ENCODE measurements at regions not wholly inside any gene's neighbourhood (a gene's known extent, or its start where the extent isn't known, plus 50 kb on each side); places are given as distances from the start of the nearest gene placed in this dataset.

- TF ChIP-seq SIN3A (IDR thresholded peaks at IDR 0.05; ENCODE audit: borderline replicate concordance, insufficient read depth, low read length) (no peak), TAF1 (IDR thresholded peaks at IDR 0.05; ENCODE audit: borderline replicate concordance, insufficient read depth, low read length) (no peak)
- TF ChIP-seq, protein P1, sequence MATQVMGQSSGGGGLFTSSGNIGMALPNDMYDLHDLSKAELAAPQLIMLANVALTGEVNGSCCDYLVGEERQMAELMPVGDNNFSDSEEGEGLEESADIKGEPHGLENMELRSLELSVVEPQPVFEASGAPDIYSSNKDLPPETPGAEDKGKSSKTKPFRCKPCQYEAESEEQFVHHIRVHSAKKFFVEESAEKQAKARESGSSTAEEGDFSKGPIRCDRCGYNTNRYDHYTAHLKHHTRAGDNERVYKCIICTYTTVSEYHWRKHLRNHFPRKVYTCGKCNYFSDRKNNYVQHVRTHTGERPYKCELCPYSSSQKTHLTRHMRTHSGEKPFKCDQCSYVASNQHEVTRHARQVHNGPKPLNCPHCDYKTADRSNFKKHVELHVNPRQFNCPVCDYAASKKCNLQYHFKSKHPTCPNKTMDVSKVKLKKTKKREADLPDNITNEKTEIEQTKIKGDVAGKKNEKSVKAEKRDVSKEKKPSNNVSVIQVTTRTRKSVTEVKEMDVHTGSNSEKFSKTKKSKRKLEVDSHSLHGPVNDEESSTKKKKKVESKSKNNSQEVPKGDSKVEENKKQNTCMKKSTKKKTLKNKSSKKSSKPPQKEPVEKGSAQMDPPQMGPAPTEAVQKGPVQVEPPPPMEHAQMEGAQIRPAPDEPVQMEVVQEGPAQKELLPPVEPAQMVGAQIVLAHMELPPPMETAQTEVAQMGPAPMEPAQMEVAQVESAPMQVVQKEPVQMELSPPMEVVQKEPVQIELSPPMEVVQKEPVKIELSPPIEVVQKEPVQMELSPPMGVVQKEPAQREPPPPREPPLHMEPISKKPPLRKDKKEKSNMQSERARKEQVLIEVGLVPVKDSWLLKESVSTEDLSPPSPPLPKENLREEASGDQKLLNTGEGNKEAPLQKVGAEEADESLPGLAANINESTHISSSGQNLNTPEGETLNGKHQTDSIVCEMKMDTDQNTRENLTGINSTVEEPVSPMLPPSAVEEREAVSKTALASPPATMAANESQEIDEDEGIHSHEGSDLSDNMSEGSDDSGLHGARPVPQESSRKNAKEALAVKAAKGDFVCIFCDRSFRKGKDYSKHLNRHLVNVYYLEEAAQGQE (IDR thresholded peaks at IDR 0.05; ENCODE audit: insufficient read depth in 1 of 2, low read depth in 2 of 2, low read length in 2 of 2) = no peak
These were observed 614.0 kb upstream of the AUTS2 start for GRCh38 chr7:68984306-68984705.

GRCh38 chr7:68994841-68995240 is 603.4 kb upstream of the AUTS2 start:
- TF ChIP-seq FOXP2 (optimal IDR thresholded peaks at IDR 0.05; ENCODE audit: borderline replicate concordance, extremely low read depth, extremely low read length, insufficient read depth) = no peak
- TF ChIP-seq POLR2AphosphoS5 (IDR thresholded peaks at IDR 0.05; ENCODE audit: low read depth, low read length) = no peak
- TF ChIP-seq, protein P1 (IDR thresholded peaks at IDR 0.05; ENCODE audit: insufficient read depth in 1 of 2, low read depth in 2 of 2, low read length in 2 of 2) = no peak
- no peak for TF ChIP-seq TAF1 (IDR thresholded peaks at IDR 0.05; ENCODE audit: borderline replicate concordance, insufficient read depth, low read length)
- TF ChIP-seq SIN3A (IDR thresholded peaks at IDR 0.05; ENCODE audit: borderline replicate concordance, insufficient read depth, low read length) = no peak

GRCh38 chr7:68998136-68998535 is 600.1 kb upstream of the AUTS2 start:
- TF ChIP-seq POLR2AphosphoS5 (IDR thresholded peaks at IDR 0.05; ENCODE audit: low read depth, low read length) = no peak
- no peak for TF ChIP-seq SIN3A (IDR thresholded peaks at IDR 0.05; ENCODE audit: borderline replicate concordance, insufficient read depth, low read length)
- TF ChIP-seq, protein P1 (IDR thresholded peaks at IDR 0.05; ENCODE audit: insufficient read depth in 1 of 2, low read depth in 2 of 2, low read length in 2 of 2) = no peak
- no peak for TF ChIP-seq TAF1 (IDR thresholded peaks at IDR 0.05; ENCODE audit: borderline replicate concordance, insufficient read depth, low read length)
- no peak for TF ChIP-seq FOXP2 (optimal IDR thresholded peaks at IDR 0.05; ENCODE audit: borderline replicate concordance, extremely low read depth, extremely low read length, insufficient read depth)

DNA sequence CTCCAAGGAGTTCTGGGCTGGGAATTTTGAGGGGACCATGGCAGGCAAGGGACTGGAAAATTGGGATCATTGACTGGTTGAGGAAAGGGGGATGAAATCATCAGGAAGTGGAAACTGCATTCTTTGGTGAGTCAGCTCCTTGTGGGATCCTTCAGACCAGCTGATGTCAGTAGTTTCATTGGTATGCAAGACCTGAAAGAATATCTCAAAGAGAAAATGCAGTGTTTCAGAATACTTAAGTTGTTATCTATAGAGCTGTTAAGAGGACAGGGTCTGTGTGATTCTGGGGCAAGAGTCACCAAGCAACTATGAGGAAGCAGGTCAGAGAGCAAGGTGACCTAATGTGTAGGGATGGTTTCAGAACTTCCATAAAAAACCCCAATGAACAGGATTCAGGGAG is 595.9 kb upstream of the AUTS2 start:
- TF ChIP-seq FOXP2 (optimal IDR thresholded peaks at IDR 0.05; ENCODE audit: borderline replicate concordance, extremely low read depth, extremely low read length, insufficient read depth) = no peak
- TF ChIP-seq, protein P1 (IDR thresholded peaks at IDR 0.05; ENCODE audit: insufficient read depth in 1 of 2, low read depth in 2 of 2, low read length in 2 of 2) = no peak
- no peak for TF ChIP-seq SIN3A (IDR thresholded peaks at IDR 0.05; ENCODE audit: borderline replicate concordance, insufficient read depth, low read length)
- TF ChIP-seq POLR2AphosphoS5 (IDR thresholded peaks at IDR 0.05; ENCODE audit: low read depth, low read length) = no peak

- no peak for TF ChIP-seq SIN3A (IDR thresholded peaks at IDR 0.05; ENCODE audit: borderline replicate concordance, insufficient read depth, low read length)
- no peak for TF ChIP-seq TAF1 (IDR thresholded peaks at IDR 0.05; ENCODE audit: borderline replicate concordance, insufficient read depth, low read length)
- TF ChIP-seq, protein P1 (IDR thresholded peaks at IDR 0.05; ENCODE audit: insufficient read depth in 1 of 2, low read depth in 2 of 2, low read length in 2 of 2) = no peak
- TF ChIP-seq FOXP2 (optimal IDR thresholded peaks at IDR 0.05; ENCODE audit: borderline replicate concordance, extremely low read depth, extremely low read length, insufficient read depth) = no peak
- no peak for TF ChIP-seq POLR2AphosphoS5 (IDR thresholded peaks at IDR 0.05; ENCODE audit: low read depth, low read length)
These were observed 586.1 kb upstream of the AUTS2 start for GRCh38 chr7:69012149-69012548.

Measured in PFSK-1 (cell line).